ENCODE measurements at regions not wholly inside any gene's neighbourhood (a gene's known extent, or its start where the extent isn't known, plus 50 kb on each side); places are given as distances from the start of the nearest gene placed in this dataset.

DNA sequence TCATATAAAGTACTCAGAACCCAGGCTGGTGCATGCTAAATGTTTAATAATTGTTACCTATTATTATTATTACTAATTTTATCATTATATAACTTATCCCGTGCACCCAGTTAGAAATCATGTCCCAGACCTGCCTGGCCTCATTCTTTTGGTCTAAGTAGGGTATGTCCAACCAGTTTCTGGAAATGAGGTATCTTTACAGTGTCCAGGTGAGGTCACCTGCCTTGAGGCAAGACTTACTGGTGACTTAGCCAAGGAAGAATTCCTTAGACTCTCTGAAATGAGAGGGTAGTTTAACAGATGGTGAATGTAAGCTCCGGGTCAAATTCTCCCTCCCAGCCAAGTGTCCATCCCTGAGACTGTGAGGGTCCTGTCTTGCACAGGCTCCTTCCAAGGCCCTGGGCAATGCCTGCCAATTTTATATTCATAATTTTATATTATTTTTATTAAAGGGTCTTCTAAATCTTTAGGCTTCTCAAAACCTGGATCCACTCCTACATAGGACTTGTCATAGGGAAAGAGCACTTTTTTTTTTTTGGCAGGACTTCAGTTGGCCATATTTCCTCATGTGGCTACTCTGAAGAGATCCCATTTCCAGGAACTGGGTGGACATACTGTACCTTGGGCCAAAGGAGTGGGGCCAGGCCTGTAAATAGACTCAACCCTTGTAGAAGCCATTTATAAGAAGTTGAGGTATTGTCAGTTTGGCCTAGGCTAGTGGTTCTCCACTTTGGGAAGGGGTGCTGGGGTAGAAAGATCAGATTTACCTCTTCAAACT, 96.7 kb upstream of the KCNA3 start:
- TF ChIP-seq, protein P1, sequence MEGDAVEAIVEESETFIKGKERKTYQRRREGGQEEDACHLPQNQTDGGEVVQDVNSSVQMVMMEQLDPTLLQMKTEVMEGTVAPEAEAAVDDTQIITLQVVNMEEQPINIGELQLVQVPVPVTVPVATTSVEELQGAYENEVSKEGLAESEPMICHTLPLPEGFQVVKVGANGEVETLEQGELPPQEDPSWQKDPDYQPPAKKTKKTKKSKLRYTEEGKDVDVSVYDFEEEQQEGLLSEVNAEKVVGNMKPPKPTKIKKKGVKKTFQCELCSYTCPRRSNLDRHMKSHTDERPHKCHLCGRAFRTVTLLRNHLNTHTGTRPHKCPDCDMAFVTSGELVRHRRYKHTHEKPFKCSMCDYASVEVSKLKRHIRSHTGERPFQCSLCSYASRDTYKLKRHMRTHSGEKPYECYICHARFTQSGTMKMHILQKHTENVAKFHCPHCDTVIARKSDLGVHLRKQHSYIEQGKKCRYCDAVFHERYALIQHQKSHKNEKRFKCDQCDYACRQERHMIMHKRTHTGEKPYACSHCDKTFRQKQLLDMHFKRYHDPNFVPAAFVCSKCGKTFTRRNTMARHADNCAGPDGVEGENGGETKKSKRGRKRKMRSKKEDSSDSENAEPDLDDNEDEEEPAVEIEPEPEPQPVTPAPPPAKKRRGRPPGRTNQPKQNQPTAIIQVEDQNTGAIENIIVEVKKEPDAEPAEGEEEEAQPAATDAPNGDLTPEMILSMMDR (IDR thresholded peaks at IDR 0.05; ENCODE audit: insufficient read depth, low read length) = no peak
- TF ChIP-seq GABPA (IDR thresholded peaks at IDR 0.05; ENCODE audit: low read depth) = no peak
- TF ChIP-seq, protein P2, sequence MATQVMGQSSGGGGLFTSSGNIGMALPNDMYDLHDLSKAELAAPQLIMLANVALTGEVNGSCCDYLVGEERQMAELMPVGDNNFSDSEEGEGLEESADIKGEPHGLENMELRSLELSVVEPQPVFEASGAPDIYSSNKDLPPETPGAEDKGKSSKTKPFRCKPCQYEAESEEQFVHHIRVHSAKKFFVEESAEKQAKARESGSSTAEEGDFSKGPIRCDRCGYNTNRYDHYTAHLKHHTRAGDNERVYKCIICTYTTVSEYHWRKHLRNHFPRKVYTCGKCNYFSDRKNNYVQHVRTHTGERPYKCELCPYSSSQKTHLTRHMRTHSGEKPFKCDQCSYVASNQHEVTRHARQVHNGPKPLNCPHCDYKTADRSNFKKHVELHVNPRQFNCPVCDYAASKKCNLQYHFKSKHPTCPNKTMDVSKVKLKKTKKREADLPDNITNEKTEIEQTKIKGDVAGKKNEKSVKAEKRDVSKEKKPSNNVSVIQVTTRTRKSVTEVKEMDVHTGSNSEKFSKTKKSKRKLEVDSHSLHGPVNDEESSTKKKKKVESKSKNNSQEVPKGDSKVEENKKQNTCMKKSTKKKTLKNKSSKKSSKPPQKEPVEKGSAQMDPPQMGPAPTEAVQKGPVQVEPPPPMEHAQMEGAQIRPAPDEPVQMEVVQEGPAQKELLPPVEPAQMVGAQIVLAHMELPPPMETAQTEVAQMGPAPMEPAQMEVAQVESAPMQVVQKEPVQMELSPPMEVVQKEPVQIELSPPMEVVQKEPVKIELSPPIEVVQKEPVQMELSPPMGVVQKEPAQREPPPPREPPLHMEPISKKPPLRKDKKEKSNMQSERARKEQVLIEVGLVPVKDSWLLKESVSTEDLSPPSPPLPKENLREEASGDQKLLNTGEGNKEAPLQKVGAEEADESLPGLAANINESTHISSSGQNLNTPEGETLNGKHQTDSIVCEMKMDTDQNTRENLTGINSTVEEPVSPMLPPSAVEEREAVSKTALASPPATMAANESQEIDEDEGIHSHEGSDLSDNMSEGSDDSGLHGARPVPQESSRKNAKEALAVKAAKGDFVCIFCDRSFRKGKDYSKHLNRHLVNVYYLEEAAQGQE (IDR thresholded peaks at IDR 0.05; ENCODE audit: insufficient replicate concordance, low read depth) = no peak
- no peak for TF ChIP-seq POLR2AphosphoS5 (IDR thresholded peaks at IDR 0.05; ENCODE audit: low read depth)

All from HL-60 (cell line).